GM23248 (cell line): ENCODE measurements at regions not wholly inside any gene's neighbourhood (a gene's known extent, or its start where the extent isn't known, plus 50 kb on each side); places are given as distances from the start of the nearest gene placed in this dataset.

Experiments used
- EZH2 ChIP-seq: fragments of 200-600 bp; sonication (generic); IDR thresholded peaks from 2 replicates; pipeline ENCODE4 v1.6.1; 2018; ENCODE audit warnings: antibody characterized with exemption, mild to moderate bottlenecking; ENCODE audit not compliant: insufficient read depth, poor library complexity, severe bottlenecking
- EZH2phosphoT487 ChIP-seq: fragments of 200-600 bp; sonication (generic); IDR thresholded peaks from 2 replicates; pipeline ENCODE4 v1.6.1; 2018; ENCODE audit warnings: antibody characterized with exemption, moderate library complexity, mild to moderate bottlenecking, low read depth; ENCODE audit not compliant: insufficient read depth

- no peak for TF ChIP-seq EZH2
- no peak for TF ChIP-seq EZH2phosphoT487
These were observed 298.5 kb upstream of the MME start for GRCh38 chr3:154781595-154781994.
